ENCODE measurements at regions not wholly inside any gene's neighbourhood (a gene's known extent, or its start where the extent isn't known, plus 50 kb on each side); places are given as distances from the start of the nearest gene placed in this dataset.

GRCh38 chr9:134590240-134591081 lies 51.1 kb upstream of the COL5A1 start:
- DNase-seq: no peak

- no peak for DNase-seq
These were observed 50.5 kb upstream of the COL5A1 start for GRCh38 chr9:134591082-134591571.

GRCh38 chr9:134591573-134591981 lies 50.0 kb upstream of the COL5A1 start:
- DNase-seq: no peak

All from inflammatory macrophage (primary cell).